Medulla oblongata (tissue), 1 donor: ENCODE measurements at regions not wholly inside any gene's neighbourhood (a gene's known extent, or its start where the extent isn't known, plus 50 kb on each side); places are given as distances from the start of the nearest gene placed in this dataset.
A peak's percentile ranks its signal among the peaks of the same experiment; 100 is the strongest.

Source experiments
- DNase-seq: peaks from one replicate; pipeline ENCODE4 v3.0.0-alpha.2; 2015; ENCODE audit errors: extremely low spot score

- DNase-seq: no peak
Observed at GRCh38 chr3:176969066-176969465, 228.2 kb downstream of the TBL1XR1 start.

DNA sequence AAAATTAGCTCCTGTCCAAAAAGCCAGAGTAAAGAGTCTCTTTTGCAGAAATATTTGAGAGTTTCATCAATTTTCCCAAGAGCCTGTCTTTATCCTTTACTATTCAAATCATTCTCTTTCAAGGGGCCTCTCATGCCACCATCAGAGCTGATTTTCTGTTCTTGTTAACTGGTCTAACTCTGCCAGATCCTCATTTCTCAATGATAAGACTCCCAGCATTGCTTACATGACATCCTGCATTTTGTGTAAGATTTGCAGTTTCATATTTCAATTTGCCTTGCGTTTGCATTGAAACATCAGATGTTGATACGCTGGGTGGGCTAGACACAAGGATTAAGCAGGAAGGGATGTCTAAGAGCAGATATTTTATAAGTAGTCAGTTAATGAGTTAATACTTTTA is 228.7 kb downstream of the TBL1XR1 start:
- no peak for DNase-seq

GRCh38 chr3:176967522-176967921 is 229.8 kb downstream of the TBL1XR1 start:
- DNase-seq: no peak

- peak; percentile 28 for DNase-seq
Observed at GRCh38 chr3:176964661-176965060, 232.6 kb downstream of the TBL1XR1 start.

DNA sequence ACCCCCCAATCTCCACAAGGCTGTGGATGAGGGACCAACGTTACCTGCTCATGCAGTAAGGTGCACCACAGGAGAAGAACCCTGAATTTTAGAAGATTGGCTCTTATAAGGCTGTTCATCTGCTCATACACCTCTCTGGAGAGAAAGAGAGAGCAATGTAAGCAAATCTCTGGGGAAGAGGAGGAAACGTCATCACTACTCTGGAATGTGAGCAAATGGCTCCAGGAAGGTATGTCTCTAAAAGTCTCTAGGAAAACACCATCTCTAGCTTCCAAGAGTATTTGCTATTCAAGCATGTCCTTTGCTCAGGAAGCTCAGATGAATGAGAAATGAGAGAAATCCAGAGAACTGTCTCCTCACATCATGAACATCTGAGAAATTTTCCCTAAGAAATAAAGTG is 235.4 kb downstream of the TBL1XR1 start:
- no peak for DNase-seq

DNA sequence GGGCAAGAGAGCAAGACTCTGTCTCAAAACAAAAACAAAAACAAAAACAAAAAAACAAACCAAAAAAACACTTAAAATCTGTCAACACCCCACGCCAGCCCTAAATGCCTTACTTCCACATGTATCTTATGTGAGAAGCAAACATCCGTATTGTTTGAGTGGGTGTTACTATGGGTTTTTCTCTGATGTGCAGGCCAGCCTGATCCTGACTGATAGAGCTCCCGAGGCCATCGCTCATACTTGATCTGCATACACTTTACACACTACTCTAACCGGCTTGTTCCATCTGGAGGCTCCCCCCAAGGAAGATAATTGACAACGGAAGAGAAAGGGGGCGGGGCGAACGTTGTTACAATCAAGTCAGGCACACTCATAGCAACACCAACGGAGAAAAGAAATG is 237.4 kb downstream of the TBL1XR1 start:
- DNase-seq: no peak

DNA sequence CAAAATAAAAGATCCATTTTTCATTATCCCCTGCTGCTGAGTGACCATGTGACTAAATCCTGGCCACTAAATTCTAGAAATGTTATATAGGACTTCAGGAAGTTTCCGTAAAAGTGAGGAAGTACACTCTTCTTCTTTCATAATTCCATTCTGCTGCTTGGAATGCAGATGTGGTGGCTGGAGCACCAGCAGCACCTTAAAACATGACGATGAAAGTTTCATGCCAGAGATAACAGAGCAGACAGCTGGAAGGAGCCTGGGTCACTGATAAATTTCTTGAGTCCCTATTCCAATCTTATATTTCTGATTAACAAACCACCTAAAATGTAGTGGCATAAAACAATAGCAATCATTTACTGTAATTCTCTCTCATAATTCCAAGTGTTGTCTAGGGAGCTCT is 238.7 kb downstream of the TBL1XR1 start:
- DNase-seq: no peak

DNA sequence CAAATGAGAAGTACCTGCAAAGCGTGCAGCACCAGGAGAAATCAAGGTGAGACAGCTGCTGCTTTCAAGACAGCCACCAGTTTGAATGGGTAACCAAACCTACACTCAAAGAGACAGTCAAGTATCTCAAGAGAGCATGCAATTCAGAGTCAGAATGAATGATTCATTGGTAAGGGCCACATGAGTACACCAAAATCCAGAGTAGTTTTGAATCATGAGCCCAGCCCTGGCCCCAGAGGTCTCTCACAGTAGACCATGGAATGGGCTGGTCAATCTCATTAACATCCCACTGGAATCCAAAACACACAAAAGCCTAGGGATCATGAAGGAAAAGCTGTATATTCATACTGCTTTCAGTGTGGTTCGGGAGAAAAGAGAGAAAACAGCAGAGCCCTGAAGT is 242.8 kb downstream of the TBL1XR1 start:
- DNase-seq: no peak

DNA sequence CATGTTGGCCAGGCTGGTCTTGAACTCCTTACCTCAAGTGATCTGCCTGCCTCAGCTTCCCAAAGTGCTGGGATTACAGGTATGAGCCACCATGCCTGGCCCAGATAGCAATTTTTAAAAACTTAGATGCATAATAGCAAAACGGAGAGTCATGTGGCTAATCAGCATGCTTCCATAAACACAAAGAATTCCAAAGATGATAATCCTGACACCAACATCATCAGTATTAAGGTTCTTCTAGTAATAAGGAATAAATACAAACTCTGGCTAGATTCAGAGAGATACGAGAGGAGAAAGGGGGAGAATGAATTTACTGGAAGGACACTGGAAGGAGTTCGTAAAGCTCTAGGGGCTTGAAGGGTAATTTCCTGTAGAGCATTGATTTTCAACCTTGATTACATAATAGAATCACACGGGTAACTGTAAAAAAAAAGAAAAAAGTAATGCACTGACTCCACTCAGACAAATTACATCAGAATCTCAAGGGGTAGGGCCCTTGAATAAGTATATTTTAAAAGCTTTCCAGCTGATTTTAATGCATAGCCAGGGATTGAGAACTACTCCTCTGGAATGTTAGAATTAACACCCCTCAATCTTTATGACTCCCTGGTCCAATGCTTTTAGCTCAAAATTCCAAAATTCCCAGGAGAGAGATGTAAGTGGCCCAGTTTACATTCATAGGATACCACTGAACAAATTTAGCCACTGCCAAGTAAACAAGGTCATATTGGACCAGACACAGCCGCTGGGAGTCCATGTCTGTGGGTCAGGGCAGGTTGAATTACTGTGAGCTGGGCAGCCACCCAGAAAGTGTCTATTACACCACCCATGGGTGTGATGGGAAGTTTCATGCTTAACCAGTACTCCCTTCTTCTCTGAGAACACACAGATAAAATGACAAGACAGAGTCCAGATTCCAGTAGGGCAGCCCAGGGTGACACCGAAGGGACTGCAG is 243.9 kb downstream of the TBL1XR1 start:
- no peak for DNase-seq

DNA sequence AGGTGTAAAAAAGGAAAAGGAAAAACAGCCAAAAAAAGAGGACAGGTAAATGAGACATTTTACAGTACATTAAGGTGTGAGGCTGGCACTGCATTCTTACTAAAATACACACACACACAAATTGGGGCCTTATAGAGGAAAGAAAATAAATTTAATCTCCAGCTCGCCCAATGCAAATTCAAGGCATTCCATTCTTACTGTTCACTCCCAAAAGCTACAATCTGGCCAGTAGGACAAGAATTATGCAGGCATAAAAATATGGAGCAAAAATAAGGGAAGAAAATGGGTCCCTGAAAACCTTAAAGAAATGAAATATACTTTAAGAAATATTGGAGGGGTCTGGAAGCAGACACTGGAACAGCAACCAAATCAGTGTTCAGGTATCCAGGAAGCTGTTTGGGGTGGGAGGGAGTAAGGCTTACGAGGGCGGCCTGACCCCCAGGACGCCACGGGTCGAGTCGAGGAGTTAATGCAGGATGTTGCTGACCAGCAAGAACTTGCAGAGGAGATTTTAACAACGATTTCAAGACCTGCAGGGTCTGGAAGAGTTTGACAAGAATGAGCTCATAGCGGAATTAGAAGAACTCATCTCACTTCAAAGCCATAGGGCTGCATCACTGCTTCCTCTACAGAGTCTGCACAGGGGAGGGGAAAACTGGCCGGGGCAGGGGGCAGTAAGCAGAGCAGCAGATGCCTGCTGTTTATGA is 245.5 kb downstream of the TBL1XR1 start:
- DNase-seq: no peak

- DNase-seq: no peak
Observed at GRCh38 chr3:176951144-176951543, 246.1 kb downstream of the TBL1XR1 start.

DNA sequence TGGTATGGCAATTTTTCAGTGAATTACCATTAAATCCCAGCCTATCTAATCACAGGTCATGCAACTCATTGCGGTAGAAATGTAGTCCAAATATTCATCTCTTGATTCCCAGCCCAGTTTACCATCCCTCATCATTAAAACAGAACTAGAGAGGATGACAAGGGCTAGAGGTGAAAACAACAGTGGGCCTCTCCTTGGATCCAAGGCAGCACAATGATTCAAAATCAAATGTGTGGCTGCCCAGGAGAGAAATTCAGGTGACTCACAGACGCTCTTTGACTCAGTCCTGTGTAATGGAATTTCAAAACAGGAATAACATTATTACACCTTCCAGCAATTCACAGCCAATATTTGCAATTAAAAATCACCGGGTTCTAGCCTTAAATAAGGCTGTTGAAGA is 246.5 kb downstream of the TBL1XR1 start:
- DNase-seq: no peak

DNA sequence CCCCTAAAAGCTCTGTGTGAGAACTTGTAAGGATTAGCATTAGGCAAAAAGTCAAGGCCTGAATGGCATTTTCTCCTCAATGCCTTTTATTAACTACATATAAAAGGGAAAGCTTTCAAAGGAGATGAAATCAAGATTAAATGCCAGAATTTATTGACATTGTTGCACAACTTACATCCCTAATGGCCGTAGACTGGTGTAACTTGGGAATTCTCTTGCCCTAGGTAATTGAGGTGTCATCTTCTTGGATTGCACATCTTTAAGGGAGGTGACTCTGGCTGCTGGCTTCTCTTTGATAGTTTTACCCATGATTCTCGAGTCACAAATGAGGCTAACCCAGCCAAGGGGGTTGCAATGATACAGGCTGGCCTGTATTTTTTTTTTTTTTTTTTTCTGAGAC is 249.1 kb downstream of the TBL1XR1 start:
- no peak for DNase-seq

- no peak for DNase-seq
Observed at GRCh38 chr3:176946202-176946601, 251.1 kb downstream of the TBL1XR1 start.

DNA sequence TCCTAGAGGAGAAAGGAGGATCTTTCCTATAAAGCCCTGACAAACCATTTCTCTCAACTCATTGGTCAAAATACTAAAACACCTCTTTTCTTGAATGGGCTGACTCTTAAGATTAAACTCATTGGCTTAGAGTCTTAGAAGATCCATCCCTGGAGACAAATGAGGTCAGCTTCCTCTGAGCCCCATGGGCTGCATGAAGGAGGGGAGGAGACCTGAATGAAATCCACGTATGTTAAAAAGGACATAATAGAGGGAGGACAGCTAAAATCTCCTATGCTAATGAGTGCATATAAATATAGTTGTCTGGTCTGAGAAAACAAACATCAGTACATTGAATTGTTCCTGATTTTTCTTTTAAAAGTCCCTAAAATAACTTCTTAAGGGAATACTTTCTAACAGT is 255.0 kb downstream of the TBL1XR1 start:
- DNase-seq: no peak

DNA sequence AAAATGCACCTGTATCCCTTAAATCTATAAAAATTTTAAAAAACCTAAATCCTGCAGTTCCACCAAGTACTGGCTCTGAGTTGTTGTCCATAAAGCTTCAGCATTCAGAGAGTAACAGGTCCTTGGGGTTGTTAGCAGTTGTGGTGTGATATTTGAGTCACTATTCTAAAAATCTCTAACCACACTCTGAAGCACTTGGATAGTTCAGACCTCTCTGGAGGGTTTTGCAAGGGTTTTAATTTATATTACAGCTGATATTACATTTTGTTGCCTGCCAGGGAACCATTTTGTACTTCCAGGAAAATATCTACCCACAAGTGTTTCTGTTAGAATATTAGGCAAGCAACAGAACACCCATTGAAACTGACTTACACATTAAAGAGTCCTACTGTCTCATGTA is 255.6 kb downstream of the TBL1XR1 start:
- no peak for DNase-seq

DNA sequence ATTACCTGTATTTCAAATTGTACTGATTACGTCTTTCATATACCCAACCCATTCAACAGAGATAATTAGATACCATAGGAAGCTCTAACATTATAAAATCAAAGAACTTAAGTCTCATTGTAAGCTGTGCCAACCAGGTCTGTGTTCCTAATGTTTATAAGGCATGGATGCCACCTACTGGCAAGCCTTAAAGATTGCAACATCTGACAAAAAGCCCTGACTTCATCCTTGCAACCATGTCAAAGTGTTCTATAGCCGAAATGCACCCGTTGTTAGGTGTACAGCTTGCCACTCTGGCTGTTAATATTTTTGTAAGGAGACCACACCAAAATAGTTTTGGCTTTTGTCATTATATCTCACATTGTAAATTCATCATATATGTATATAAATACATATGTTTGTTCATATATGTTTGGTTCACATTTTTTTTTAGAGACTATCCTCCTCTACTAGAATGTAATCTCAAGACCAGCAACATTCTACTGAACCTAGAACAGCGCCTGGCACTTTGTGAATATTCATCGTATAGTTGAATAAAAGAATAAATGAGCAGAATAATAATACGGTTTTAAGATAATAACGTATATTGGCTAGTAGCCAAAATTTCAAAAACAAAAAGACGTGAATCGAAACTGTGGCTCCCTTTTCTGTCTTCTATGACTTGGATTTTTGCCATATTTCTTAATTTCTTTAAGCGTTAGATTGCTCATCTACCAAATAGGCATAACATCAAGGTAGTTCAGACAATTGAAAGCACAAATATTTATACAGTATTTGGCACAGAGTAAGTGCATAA is 258.1 kb downstream of the TBL1XR1 start:
- peak; percentile 87 for DNase-seq

DNA sequence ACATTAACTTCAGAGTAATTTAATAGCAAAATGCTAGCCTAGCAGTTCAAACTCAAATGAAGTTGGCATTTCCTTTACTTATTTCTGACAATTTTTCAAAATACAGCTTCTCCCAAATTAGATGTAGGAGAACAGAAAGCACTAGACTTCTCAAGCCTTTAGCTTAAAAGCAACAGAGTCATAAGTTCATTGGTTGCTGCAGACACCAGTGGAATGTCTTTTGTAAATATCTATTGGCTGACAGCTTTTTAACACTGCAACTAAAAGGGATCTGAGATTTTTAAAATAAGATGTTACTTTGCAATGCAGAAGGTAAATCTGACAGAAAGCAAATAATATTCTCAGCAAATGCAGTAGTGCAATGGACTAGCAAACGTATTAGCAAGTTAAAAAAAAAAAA is 259.3 kb downstream of the TBL1XR1 start:
- DNase-seq: no peak

GRCh38 chr3:176937541-176937940 is 259.7 kb downstream of the TBL1XR1 start:
- no peak for DNase-seq

DNA sequence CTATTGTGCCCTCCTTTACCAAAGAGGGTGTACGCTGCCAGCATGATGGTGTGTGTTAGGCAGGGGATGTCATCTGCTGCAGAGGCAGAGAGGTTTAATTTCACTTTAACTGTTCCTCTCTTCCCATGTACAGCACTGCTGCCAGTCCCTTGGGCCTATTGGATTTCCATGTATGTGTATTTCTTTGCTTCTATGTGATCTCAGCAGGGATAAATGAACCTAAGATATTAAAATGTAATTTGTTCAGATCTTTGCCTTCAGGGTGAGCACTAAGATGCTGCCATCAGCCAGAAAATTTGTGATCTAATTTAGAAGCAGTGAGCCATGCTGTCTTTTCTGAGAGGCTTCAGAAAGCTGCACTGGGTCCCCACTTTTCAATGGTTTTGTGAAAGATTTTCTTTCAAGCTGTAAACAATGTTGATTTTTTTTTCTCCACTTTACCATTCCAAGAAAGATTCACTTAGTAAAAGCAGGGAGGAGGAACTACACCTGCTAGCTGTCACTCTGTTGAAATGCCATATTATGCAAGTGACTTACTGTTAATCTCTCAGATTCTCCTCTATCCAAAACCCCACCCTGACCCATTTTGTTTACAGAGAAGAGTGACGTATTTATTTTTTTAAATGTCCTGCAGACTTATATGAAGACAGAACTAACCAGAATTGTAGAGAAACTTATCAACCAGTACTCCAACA is 261.9 kb downstream of the TBL1XR1 start:
- no peak for DNase-seq

GRCh38 chr3:176934698-176935097 is 262.6 kb downstream of the TBL1XR1 start:
- no peak for DNase-seq

DNA sequence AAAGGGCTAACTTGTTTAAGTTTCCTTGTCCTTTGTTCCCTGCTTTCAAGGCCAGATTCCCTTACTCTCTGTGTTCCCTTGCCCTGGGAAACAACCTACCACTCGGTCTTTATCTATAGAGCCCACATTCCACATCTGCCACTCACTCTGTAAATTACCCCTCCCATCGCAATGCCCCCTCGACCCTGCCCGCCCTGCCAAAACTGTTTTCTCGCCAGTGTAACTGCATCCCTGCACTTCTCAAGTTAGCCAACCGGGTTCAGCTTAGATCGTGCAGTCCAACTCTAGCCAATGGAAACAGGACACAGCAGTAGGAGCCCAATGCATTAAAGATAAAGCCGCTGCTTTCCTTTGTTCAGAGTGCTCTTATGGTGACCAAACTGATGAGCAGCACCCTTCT is 263.6 kb downstream of the TBL1XR1 start:
- no peak for DNase-seq
